CD4-positive, alpha-beta T cell (primary cell): ENCODE measurements at regions not wholly inside any gene's neighbourhood (a gene's known extent, or its start where the extent isn't known, plus 50 kb on each side); places are given as distances from the start of the nearest gene placed in this dataset.

Experiments
- ATAC-seq: fragments of 200-7000 bp; cut with Tn5 transposase; one replicate; pipeline ENCODE4 v1.10.0; 2022; ENCODE audit warnings: mild to moderate bottlenecking; ENCODE audit not compliant: poor library complexity
- CTCF ChIA-PET: fragments of 350-600 bp; sonication (Branson Sonifier 250); formaldehyde crosslinking; loops from one replicate; lab custom pipeline; 2021; ENCODE audit warnings: antibody characterized with exemption, inconsistent platforms; lab: Charles Lee
- POLR2A ChIA-PET: fragments of 350-600 bp; sonication (Branson Sonifier 250); formaldehyde crosslinking; loops from one replicate; lab custom pipeline; 2021; ENCODE audit warnings: antibody characterized with exemption, inconsistent platforms; lab: Charles Lee
- DNase-seq, 14 experiments: peaks; one replicate each; pipeline ENCODE4 v3.0.0-alpha.2; 2013 to 2020; ENCODE audit warnings: mixed read lengths in 2 of 14
- H3K27ac ChIP-seq, 2 donors: one replicate each; pipeline versions ENCODE4 v1.5.1 to v1.7.0; 2013; ENCODE audit warnings: low read length in 2 of 2, low read depth in 1 of 2, mild to moderate bottlenecking in 1 of 2
- H3K27me3 ChIP-seq, 2 experiments: 1 replicate in 1 of 2; 2 replicates in 1 of 2; pipeline versions ENCODE4 v1.6.1 to v1.7.0; 2013; ENCODE audit warnings: low read length in 2 of 2, control low read depth in 1 of 2, mild to moderate bottlenecking in 1 of 2, moderate library complexity in 1 of 2; ENCODE audit not compliant: insufficient read depth in 2 of 2, control insufficient read depth in 1 of 2
- H3K36me3 ChIP-seq: one replicate; pipeline ENCODE4 v1.6.1; 2013; ENCODE audit warnings: low read length, control low read depth; ENCODE audit not compliant: insufficient read depth
- H3K4me1 ChIP-seq: one replicate; pipeline ENCODE4 v1.6.1; 2013; ENCODE audit warnings: low read length, control low read depth; ENCODE audit not compliant: insufficient read depth
- H3K4me3 ChIP-seq: one replicate; pipeline ENCODE4 v1.5.1; 2013; ENCODE audit warnings: mild to moderate bottlenecking, low read length, moderate library complexity
- H3K9me3 ChIP-seq, 2 experiments: 1 replicate in 1 of 2; 2 replicates in 1 of 2; pipeline versions ENCODE4 v1.6.1 to v1.7.0; 2013; ENCODE audit warnings: low read length in 2 of 2, mild to moderate bottlenecking in 2 of 2, control low read depth in 1 of 2, moderate library complexity in 1 of 2; ENCODE audit not compliant: control insufficient read depth in 1 of 2, insufficient read depth in 1 of 2
- H3K27ac Mint-ChIP-seq: one replicate; pipeline ENCODE4 v1.8.0; 2020; ENCODE audit warnings: mixed read lengths
- H3K27me3 Mint-ChIP-seq: one replicate; pipeline ENCODE4 v1.8.0; 2021; ENCODE audit warnings: mixed read lengths
- H3K36me3 Mint-ChIP-seq: one replicate; pipeline ENCODE4 v1.8.0; 2021; ENCODE audit warnings: low read depth, mixed read lengths
- H3K4me1 Mint-ChIP-seq: one replicate; pipeline ENCODE4 v1.8.0; 2021; ENCODE audit warnings: low read depth, mixed read lengths
- H3K4me3 Mint-ChIP-seq: one replicate; pipeline ENCODE4 v1.8.0; 2020; ENCODE audit warnings: mild to moderate bottlenecking, mixed read lengths
- H3K9me3 Mint-ChIP-seq: one replicate; pipeline ENCODE4 v1.8.0; 2020; ENCODE audit warnings: mixed read lengths
- CTCF ChIP-seq: fragments of 200-600 bp; IDR thresholded peaks from one replicate; pipeline ENCODE4 v1.8.0; 2022; ENCODE audit warnings: antibody characterized with exemption, mild to moderate bottlenecking
- intact Hi-C, 2 experiments: fragments of 100-400 bp; cut with DNase I in 1 of 2; cut with micrococcal nuclease in 1 of 2; formaldehyde crosslinking; loops; one replicate each; pipeline versions ENCODE4 v1.15.1 to v1.9.0; 2023 to 2025; cut with DNase I, micrococcal nuclease

DNA sequence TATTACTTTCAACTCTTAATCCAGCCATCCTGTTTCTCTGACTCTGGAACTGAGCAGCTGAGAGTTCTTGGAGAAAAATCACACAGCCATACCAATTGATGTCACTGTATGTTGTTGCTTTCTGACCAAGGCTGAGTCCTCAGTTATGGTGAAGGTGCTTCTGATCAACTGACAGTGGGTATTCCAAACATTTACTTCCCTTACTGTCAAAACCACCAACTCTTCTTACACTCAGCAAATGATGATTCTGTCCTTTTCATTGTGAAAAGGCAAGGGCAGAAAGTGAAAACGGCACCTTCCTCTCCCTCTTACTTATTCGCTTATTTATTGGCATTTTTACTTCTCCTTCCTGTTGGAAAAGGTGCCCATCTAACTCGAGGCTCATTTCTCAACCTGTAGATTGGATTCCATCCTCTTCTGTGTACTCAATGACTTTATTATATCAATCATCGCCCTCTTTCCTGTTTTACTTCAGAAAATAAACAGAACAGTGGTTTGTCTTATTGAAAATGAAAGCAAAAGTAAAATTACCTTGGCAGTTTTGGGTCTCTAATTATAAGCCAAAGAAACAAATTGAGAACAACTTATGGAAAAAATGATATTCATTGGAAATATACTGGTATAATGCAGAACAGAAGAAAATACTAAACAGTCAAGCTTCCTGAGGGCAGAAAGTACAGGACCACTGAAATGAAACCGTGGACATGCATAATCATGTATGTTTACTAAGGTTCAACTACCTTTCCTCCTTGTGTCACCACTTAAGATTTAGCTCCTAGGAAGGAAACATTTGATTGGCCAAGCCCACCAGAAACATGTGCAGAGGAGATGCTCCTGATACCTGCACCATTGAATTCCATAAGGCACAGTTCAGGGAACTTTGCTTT lies 104.5 kb upstream of the CHD1 start:
- H3K27me3 Mint-ChIP-seq: no peaks in the 10 kb centered on the region
- peak overlapping the region; percentile 90 for H3K4me3 Mint-ChIP-seq
- POLR2A ChIA-PET: interaction anchor here (0.9 to 2.7 kb wide), 4 partner anchors 11 to 134 kb away, joined by 3 to 40 read pairs (median 4); partner anchors contain the start of gene CHD1
- H3K9me3 Mint-ChIP-seq: peaks cover 3% of the 10 kb centered on the region
- H3K36me3 Mint-ChIP-seq: peaks cover 31% of the 10 kb centered on the region
- Histone ChIP-seq H3K27me3 (no peaks in the 10 kb centered on the region), H3K9me3 (peaks cover 7 to 12% of the 10 kb centered on the region in 2 experiments), H3K4me3 (peak overlapping the region; percentile 56), H3K4me1 (peaks cover 30% of the 10 kb centered on the region), H3K36me3 (no peaks in the 10 kb centered on the region), H3K27ac (peak overlapping the region; percentile 29 to 91)
- no peak for TF ChIP-seq CTCF
- peak in 3 of 14 experiments; percentile 30 to 73 (median 38) for DNase-seq
- H3K4me1 Mint-ChIP-seq: peaks cover 78% of the 10 kb centered on the region
- ATAC-seq: peak; percentile 37
- CTCF ChIA-PET: interaction anchor here (1.4 kb wide), 2 partner anchors 27 to 128 kb away, joined by 4 to 7 read pairs; no protein-coding TSS in a partner anchor
- peak overlapping the region; percentile 94 for H3K27ac Mint-ChIP-seq
- intact Hi-C loops: loop anchor here in 1 of 2 experiments (5.0 to 10.0 kb wide), 3 partner anchors 111 to 1848 kb away; partner anchors contain the start of genes RGMB and RIOK2

DNA sequence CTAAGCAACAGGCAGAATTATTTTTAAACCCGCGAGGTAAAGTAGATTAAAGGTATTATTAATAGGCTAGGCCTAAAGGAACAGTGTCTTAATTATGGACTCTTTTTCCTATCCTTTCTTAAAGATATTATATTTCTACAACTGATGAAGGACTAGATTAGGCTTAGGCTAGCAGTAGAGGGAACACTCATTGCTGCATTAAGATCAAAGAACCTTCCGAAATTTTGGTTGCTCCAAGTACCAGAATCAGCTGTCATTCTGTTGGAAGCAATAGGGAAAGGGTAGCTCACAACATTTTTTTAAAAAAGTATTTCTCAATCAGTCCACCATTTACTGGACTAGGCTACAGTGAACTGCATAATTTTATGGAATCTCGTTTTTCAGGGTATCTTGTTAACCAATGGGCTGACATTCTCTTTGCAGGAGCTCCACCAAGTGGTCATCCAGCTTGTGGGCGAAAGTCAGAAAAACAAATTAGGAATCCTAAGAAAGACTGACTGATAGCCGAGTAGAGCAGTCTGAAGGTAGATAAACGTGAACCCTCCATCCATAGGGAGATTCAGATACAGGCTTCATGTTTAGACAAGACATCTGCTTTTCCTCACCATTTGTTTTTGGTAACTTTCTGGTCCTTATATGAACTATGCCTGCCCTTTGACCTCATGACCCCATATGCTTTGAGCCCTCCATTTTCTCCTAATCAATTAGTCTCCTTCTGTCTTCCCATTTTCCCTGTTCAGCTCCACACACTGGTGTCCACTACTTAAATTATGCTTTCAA lies 103.6 kb upstream of the CHD1 start:
- H3K27ac ChIP-seq: peak overlapping the region; percentile 29 to 91
- Mint-ChIP-seq H3K36me3 (peaks cover 23% of the 10 kb centered on the region), H3K27me3 (no peaks in the 10 kb centered on the region), H3K9me3 (peaks cover 3% of the 10 kb centered on the region), H3K4me3 (peak overlapping the region; percentile 90), H3K27ac (peak overlapping the region; percentile 94), H3K4me1 (peaks cover 78% of the 10 kb centered on the region)
- CTCF ChIA-PET: interaction anchor here (1.4 kb wide), 1 partner anchor 127 kb away, joined by 7 read pairs; no protein-coding TSS in a partner anchor
- POLR2A ChIA-PET: interaction anchor here (0.6 to 2.7 kb wide), 5 partner anchors 12 to 133 kb away, joined by 3 to 40 read pairs (median 3); partner anchors contain the start of gene CHD1
- peak in 9 of 14 experiments; percentile 5 to 67 (median 21) for DNase-seq
- H3K4me3 ChIP-seq: peak overlapping the region; percentile 56
- peaks cover 2 to 4% of the 10 kb centered on the region in 2 experiments for H3K9me3 ChIP-seq
- peak; percentile 25 for ATAC-seq
- H3K27me3 ChIP-seq: no peaks in the 10 kb centered on the region
- peak; percentile 53 for TF ChIP-seq CTCF
- intact Hi-C loops: loop anchor here (1.0 to 10.0 kb wide), 5 partner anchors 110 to 1848 kb away; partner anchors contain the start of genes RGMB (in 1 of the 2) and RIOK2 (in 1 of the 2)
- no peaks in the 10 kb centered on the region for H3K36me3 ChIP-seq
- peaks cover 25% of the 10 kb centered on the region for H3K4me1 ChIP-seq

DNA sequence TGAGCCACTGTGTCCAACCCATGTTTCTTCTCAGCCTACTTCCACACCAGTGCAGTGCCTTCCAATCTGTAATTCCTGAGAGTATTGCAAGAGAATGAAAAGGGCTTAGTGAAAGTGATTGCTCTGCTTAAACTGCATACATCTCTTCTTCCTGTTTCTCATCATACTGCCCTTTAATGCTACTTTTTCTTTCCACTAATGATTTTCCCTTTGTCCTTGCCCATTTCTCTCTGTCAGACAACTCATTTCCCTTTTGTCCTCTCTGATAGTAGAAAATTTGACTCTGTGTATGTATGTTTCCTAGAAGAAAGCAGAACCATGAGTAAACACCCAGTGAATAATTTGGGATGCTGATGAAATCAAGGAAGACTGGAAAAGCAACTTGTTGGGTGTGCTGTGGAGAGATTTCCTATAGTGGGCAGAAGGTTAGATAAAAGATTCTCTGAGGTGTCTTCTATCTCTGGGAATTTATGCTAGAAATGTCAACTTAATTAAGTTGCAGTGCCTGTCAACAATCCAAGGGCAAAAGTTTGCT lies 102.2 kb upstream of the CHD1 start:
- POLR2A ChIA-PET: no interaction called here
- H3K36me3 Mint-ChIP-seq: peaks cover 8% of the 10 kb centered on the region
- H3K9me3 Mint-ChIP-seq: peaks cover 2% of the 10 kb centered on the region
- H3K27me3 Mint-ChIP-seq: no peaks in the 10 kb centered on the region
- no peak overlapping the region for H3K4me3 Mint-ChIP-seq
- CTCF ChIA-PET: no interaction called here
- Histone ChIP-seq H3K4me1 (peaks cover 26% of the 10 kb centered on the region), H3K4me3 (no peak overlapping the region), H3K27me3 (no peaks in the 10 kb centered on the region), H3K36me3 (no peaks in the 10 kb centered on the region), H3K27ac (no peak overlapping the region), H3K9me3 (no peaks in the 10 kb centered on the region)
- DNase-seq: no peak
- peaks cover 74% of the 10 kb centered on the region for H3K4me1 Mint-ChIP-seq
- no peak for ATAC-seq
- intact Hi-C loops: loop anchor here in 1 of 2 experiments (5.0 to 10.0 kb wide), 3 partner anchors 109 to 1846 kb away; partner anchors contain the start of genes RGMB and RIOK2
- no peak for TF ChIP-seq CTCF
- peak overlapping the region; percentile 0 for H3K27ac Mint-ChIP-seq
